SK-N-SH (cell line): ENCODE measurements at regions not wholly inside any gene's neighbourhood (a gene's known extent, or its start where the extent isn't known, plus 50 kb on each side); places are given as distances from the start of the nearest gene placed in this dataset.

Experiments
- CTCF ChIA-PET: fragments of 300-600, 350-600 bp; formaldehyde crosslinking; extraction: SDS; loops from one replicate; lab custom pipeline; 2021; lab: Yijun Ruan, JAX
- POLR2A ChIA-PET: fragments of 350-600 bp; sonication (Branson Sonifier 250); formaldehyde crosslinking; extraction: SDS; loops from one replicate; lab custom pipeline; 2020; ENCODE audit warnings: antibody characterized with exemption, inconsistent platforms; lab: Yijun Ruan, JAX
- DNase-seq: peaks from one replicate; pipeline ENCODE4 v3.0.0; 2012
- H2AFZ ChIP-seq: fragments of 200-600 bp; sonication (generic); 2 replicates; pipeline ENCODE4 v1.8.1; 2016; ENCODE audit warnings: antibody characterized with exemption, mild to moderate bottlenecking, low read depth
- H3F3A ChIP-seq: fragments of 200-600 bp; sonication (generic); replicated peaks from 2 replicates; pipeline ENCODE3; 2016; ENCODE audit warnings: antibody characterized with exemption, mild to moderate bottlenecking; ENCODE audit not compliant: insufficient read depth
- H3K27ac ChIP-seq, 2 experiments: fragments of 200-500 bp in 1 of 2; fragments of 200-600 bp in 1 of 2; sonication (Bioruptor generic) in 1 of 2; sonication (generic), shearing (Covaris generic) in 1 of 2; 2 replicates each; pipeline versions ENCODE4 v1.5.1 to v1.6.1; 2014 to 2016; ENCODE audit warnings: low read depth in 2 of 2, inconsistent platforms in 1 of 2, low read length in 1 of 2, mild to moderate bottlenecking in 1 of 2, mixed read lengths in 1 of 2
- H3K27me3 ChIP-seq: fragments of 200-600 bp; sonication (generic), shearing (Covaris generic); 2 replicates; pipeline ENCODE4 v1.6.1; 2016; ENCODE audit warnings: mixed run types; ENCODE audit not compliant: insufficient read depth
- H3K36me3 ChIP-seq, 2 experiments: fragments of 200-500 bp in 1 of 2; fragments of 200-600 bp in 1 of 2; sonication (Bioruptor generic) in 1 of 2; sonication (generic) in 1 of 2; replicated peaks in 1 of 2; 2 replicates each; pipeline versions ENCODE3 to v1.5.1; 2014 to 2016; ENCODE audit warnings: low read length in 1 of 2, mild to moderate bottlenecking in 1 of 2; ENCODE audit not compliant: insufficient read depth in 2 of 2, control insufficient read depth in 1 of 2
- H3K4me1 ChIP-seq, 2 experiments: fragments of 200-500 bp in 1 of 2; fragments of 200-600 bp in 1 of 2; sonication (Bioruptor generic) in 1 of 2; sonication (generic), shearing (Covaris generic) in 1 of 2; 2 replicates each; pipeline versions ENCODE4 v1.5.1 to v1.6.1; 2014 to 2016; ENCODE audit warnings: low read depth in 1 of 2, low read length in 1 of 2, mixed run types in 1 of 2; ENCODE audit not compliant: insufficient read depth in 2 of 2, control insufficient read depth in 1 of 2
- H3K4me2 ChIP-seq: fragments of 200-600 bp; sonication (generic), shearing (Covaris generic); 2 replicates; pipeline ENCODE4 v1.6.1; 2017; ENCODE audit warnings: mixed run types
- H3K4me3 ChIP-seq, 2 experiments: fragments of 200-500 bp in 1 of 2; fragments of 200-600 bp in 1 of 2; sonication (Bioruptor generic) in 1 of 2; sonication (generic), shearing (Covaris generic) in 1 of 2; 2 replicates each; pipeline versions ENCODE4 v1.5.1 to v1.8.1; 2014 to 2016; ENCODE audit warnings: low read depth in 2 of 2, inconsistent platforms in 1 of 2, low read length in 1 of 2, mild to moderate bottlenecking in 1 of 2, mixed read lengths in 1 of 2, moderate library complexity in 1 of 2
- H3K79me2 ChIP-seq: fragments of 200-600 bp; sonication (generic); 2 replicates; pipeline ENCODE4 v1.8.1; 2017; ENCODE audit warnings: mild to moderate bottlenecking; ENCODE audit not compliant: insufficient read depth
- H3K9ac ChIP-seq: fragments of 200-600 bp; sonication (generic); 2 replicates; pipeline ENCODE4 v1.6.1; 2017; ENCODE audit warnings: mixed run types
- H3K9me2 ChIP-seq: fragments of 200-600 bp; sonication (generic); 2 replicates; pipeline ENCODE4 v1.6.1; 2017; ENCODE audit warnings: mixed run types
- H3K9me3 ChIP-seq: fragments of 200-600 bp; sonication (generic); 2 replicates; pipeline ENCODE4 v1.6.1; 2017; ENCODE audit warnings: mixed run types, mild to moderate bottlenecking, moderate library complexity
- H4K20me1 ChIP-seq: fragments of 200-600 bp; sonication (generic); 2 replicates; pipeline ENCODE4 v1.6.1; 2017; ENCODE audit warnings: mild to moderate bottlenecking, mixed run types; ENCODE audit not compliant: insufficient read depth
- EZH2phosphoT487 ChIP-seq: fragments of 200-600 bp; sonication (generic); IDR thresholded peaks from 2 replicates; pipeline ENCODE4 v1.6.1; 2017; ENCODE audit warnings: low read depth, mixed run types, mild to moderate bottlenecking, antibody characterized with exemption, moderate library complexity, borderline replicate concordance
- FOXJ3 ChIP-seq: sonication (generic); formaldehyde crosslinking; IDR thresholded peaks from 2 replicates; pipeline ENCODE4 v1.5.1; 2020; ENCODE audit warnings: mild to moderate bottlenecking, missing genetic modification reagents
- JUND ChIP-seq: IDR thresholded peaks from 2 replicates; pipeline ENCODE4 v1.4.0; 2012
- MEF2A ChIP-seq: IDR thresholded peaks from 2 replicates; pipeline ENCODE4 v1.4.0; 2012; ENCODE audit warnings: low read depth, borderline replicate concordance
- NFIC ChIP-seq: IDR thresholded peaks from 2 replicates; pipeline ENCODE4 v1.4.0; 2012; ENCODE audit warnings: borderline replicate concordance
- NRF1 ChIP-seq: IDR thresholded peaks from 2 replicates; pipeline ENCODE4 v1.6.1; 2012; ENCODE audit warnings: low read depth, mild to moderate bottlenecking, low read length
- RAD21 ChIP-seq: IDR thresholded peaks from 2 replicates; pipeline ENCODE4 v1.6.1; 2012; ENCODE audit warnings: mild to moderate bottlenecking, low read length
- SIN3A ChIP-seq: IDR thresholded peaks from 2 replicates; pipeline ENCODE4 v1.6.1; 2012; ENCODE audit warnings: low read depth, mild to moderate bottlenecking, low read length, moderate library complexity, borderline replicate concordance
- YY1 ChIP-seq: IDR thresholded peaks from 2 replicates; pipeline ENCODE4 v1.4.0; 2012; ENCODE audit warnings: low read depth, mild to moderate bottlenecking
- WGBS: methylation state at CpG from one replicate; pipeline ENCODE4 v1.1.6; 2017; ENCODE audit warnings: low lambda C conversion rate; 5-methylcytosine and 5-hydroxymethylcytosine counted together
- TF ChIP-seq, protein P1 (sequence below): IDR thresholded peaks from 2 replicates; pipeline ENCODE4 v1.4.0; 2012; ENCODE audit warnings: low read depth
- TF ChIP-seq, protein P2 (sequence below): IDR thresholded peaks from 2 replicates; pipeline ENCODE4; 2012
- TF ChIP-seq, protein P3 (sequence below): fragments of 200-600 bp; sonication (generic); IDR thresholded peaks from 2 replicates; pipeline ENCODE4 v1.6.1; 2017; ENCODE audit warnings: antibody characterized with exemption, mild to moderate bottlenecking, moderate library complexity

- POLR2A ChIA-PET: no interaction called here
- CTCF ChIA-PET: no interaction called here
- no peaks in the 10 kb centered on the region for H4K20me1 ChIP-seq
- no peak overlapping the region for H3K4me2 ChIP-seq
- no peaks in the 10 kb centered on the region for H3F3A ChIP-seq
- no peak overlapping the region for H3K9ac ChIP-seq
- TF ChIP-seq FOXJ3 (no peak), SIN3A (no peak), NFIC (no peak), EZH2phosphoT487 (no peak), JUND (no peak)
- TF ChIP-seq, protein P1, sequence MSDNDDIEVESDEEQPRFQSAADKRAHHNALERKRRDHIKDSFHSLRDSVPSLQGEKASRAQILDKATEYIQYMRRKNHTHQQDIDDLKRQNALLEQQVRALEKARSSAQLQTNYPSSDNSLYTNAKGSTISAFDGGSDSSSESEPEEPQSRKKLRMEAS: no peak
- H3K27ac ChIP-seq: no peak overlapping the region
- DNase-seq: no peak
- no peaks in the 10 kb centered on the region for H3K36me3 ChIP-seq
- no peak overlapping the region for H2AFZ ChIP-seq
- no peaks in the 10 kb centered on the region for H3K9me2 ChIP-seq
- no peaks in the 10 kb centered on the region for H3K79me2 ChIP-seq
- WGBS: 2% methylated on average over 3 of the region's 3 CpGs
- no peaks in the 10 kb centered on the region for H3K4me1 ChIP-seq
- no peak overlapping the region for H3K4me3 ChIP-seq
- no peaks in the 10 kb centered on the region for H3K9me3 ChIP-seq
- no peaks in the 10 kb centered on the region for H3K27me3 ChIP-seq
Observed at GRCh38 chrX:122667667-122668066, 516.4 kb upstream of the GRIA3 start.

- no peak for TF ChIP-seq YY1
- TF ChIP-seq, protein P2, sequence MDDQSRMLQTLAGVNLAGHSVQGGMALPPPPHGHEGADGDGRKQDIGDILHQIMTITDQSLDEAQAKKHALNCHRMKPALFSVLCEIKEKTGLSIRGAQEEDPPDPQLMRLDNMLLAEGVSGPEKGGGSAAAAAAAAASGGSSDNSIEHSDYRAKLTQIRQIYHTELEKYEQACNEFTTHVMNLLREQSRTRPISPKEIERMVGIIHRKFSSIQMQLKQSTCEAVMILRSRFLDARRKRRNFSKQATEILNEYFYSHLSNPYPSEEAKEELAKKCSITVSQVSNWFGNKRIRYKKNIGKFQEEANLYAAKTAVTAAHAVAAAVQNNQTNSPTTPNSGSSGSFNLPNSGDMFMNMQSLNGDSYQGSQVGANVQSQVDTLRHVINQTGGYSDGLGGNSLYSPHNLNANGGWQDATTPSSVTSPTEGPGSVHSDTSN: no peak
- no peak for TF ChIP-seq JUND
- TF ChIP-seq, protein P3, sequence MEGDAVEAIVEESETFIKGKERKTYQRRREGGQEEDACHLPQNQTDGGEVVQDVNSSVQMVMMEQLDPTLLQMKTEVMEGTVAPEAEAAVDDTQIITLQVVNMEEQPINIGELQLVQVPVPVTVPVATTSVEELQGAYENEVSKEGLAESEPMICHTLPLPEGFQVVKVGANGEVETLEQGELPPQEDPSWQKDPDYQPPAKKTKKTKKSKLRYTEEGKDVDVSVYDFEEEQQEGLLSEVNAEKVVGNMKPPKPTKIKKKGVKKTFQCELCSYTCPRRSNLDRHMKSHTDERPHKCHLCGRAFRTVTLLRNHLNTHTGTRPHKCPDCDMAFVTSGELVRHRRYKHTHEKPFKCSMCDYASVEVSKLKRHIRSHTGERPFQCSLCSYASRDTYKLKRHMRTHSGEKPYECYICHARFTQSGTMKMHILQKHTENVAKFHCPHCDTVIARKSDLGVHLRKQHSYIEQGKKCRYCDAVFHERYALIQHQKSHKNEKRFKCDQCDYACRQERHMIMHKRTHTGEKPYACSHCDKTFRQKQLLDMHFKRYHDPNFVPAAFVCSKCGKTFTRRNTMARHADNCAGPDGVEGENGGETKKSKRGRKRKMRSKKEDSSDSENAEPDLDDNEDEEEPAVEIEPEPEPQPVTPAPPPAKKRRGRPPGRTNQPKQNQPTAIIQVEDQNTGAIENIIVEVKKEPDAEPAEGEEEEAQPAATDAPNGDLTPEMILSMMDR: no peak
- TF ChIP-seq RAD21: no peak
- H3K4me2 ChIP-seq: no peak overlapping the region
- H3K27me3 ChIP-seq: no peaks in the 10 kb centered on the region
- H4K20me1 ChIP-seq: no peaks in the 10 kb centered on the region
- H3K27ac ChIP-seq: no peak overlapping the region
- H3F3A ChIP-seq: no peaks in the 10 kb centered on the region
- no peaks in the 10 kb centered on the region for H3K36me3 ChIP-seq
- no peak overlapping the region for H3K4me3 ChIP-seq
- H3K79me2 ChIP-seq: no peaks in the 10 kb centered on the region
- no peaks in the 10 kb centered on the region for H3K9me2 ChIP-seq
- H3K9ac ChIP-seq: no peak overlapping the region
- no peaks in the 10 kb centered on the region; the same call in 1 of the 2 replicates for H3K9me3 ChIP-seq
- no peak for DNase-seq
- H2AFZ ChIP-seq: no peak overlapping the region
- CTCF ChIA-PET: interaction anchor here (0.9 kb wide), 1 partner anchor 41 kb away, joined by 3 read pairs; no protein-coding TSS in a partner anchor
- WGBS: 0% methylated on average over 1 of the region's 1 CpG
- POLR2A ChIA-PET: no interaction called here
- no peaks in the 10 kb centered on the region for H3K4me1 ChIP-seq
Observed at GRCh38 chrX:122703762-122704161, 480.3 kb upstream of the GRIA3 start.

- Histone ChIP-seq H3K4me2 (no peak overlapping the region), H2AFZ (no peak overlapping the region), H3K36me3 (no peaks in the 10 kb centered on the region), H3K9ac (no peak overlapping the region), H3K9me3 (no peaks in the 10 kb centered on the region), H3K9me2 (no peaks in the 10 kb centered on the region), H4K20me1 (no peaks in the 10 kb centered on the region), H3K79me2 (no peaks in the 10 kb centered on the region), H3F3A (no peaks in the 10 kb centered on the region), H3K27ac (no peak overlapping the region), H3K4me1 (no peaks in the 10 kb centered on the region), H3K27me3 (no peaks in the 10 kb centered on the region), H3K4me3 (no peak overlapping the region)
- WGBS: 0% methylated on average over 1 of the region's 1 CpG
- ChIA-PET POLR2A (no interaction called here), CTCF (no interaction called here)
- TF ChIP-seq YY1 (no peak), EZH2phosphoT487 (no peak), MEF2A (no peak), NRF1 (no peak)
- TF ChIP-seq, protein P3: no peak
- no peak for DNase-seq
Observed at GRCh38 chrX:122739770-122740169, 444.3 kb upstream of the GRIA3 start.
